Stimulated activated CD8-positive, alpha-beta memory T cell treated with anti-CD3 and anti-CD28 coated beads, Interleukin-7, amount 100 ng/mL, for 48 hours (primary cell): ENCODE measurements at regions not wholly inside any gene's neighbourhood (a gene's known extent, or its start where the extent isn't known, plus 50 kb on each side); places are given as distances from the start of the nearest gene placed in this dataset.

Source experiments
- DNase-seq, 2 donors: peaks; one replicate each; pipeline ENCODE4 v3.0.0-alpha.2; 2020; ENCODE audit warnings: low read depth in 1 of 2; ENCODE audit errors: extremely low read depth in 1 of 2

GRCh38 chr5:133667217-133667616 is 54.9 kb upstream of the FSTL4 start:
- no peak for DNase-seq

DNA sequence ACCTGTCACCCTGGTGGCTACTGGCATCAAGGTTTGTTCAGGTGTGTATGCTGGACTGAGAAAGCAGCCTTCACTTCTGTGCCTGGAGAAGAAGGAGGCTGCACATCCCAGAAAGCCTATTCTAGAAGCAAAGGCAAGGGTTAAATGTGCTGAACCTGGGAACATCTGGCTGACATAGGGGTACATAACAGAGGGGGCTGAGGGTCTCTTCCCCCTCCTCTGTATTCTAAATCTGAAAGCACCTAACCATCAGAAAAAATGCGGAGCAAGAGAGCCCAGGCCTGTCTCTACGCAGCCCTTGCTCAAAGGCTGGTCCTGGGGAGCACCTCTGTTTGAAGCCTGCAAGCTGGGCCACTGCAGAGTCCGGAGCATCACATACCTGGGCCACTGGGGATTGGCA is 53.2 kb upstream of the FSTL4 start:
- DNase-seq = no peak

DNA sequence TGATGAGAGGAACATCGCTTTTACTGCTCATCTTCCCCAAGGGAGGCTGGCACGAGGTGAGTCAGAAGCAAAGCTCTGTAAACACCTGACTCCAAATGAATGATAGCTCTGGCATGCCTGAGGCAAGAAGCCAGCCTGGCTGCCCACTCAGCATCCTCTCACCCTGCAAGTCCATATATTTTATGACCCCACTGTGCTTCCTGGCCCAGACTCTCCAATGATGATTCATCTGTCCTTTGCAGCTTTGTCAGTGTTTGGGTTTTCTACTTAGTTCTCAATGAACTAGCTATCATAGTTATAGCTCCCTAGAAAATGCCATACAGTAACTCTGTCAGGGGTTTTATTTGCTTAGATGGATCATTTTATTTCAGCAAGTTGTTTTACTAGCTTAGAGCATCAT is 52.1 kb upstream of the FSTL4 start:
- no peak for DNase-seq

DNA sequence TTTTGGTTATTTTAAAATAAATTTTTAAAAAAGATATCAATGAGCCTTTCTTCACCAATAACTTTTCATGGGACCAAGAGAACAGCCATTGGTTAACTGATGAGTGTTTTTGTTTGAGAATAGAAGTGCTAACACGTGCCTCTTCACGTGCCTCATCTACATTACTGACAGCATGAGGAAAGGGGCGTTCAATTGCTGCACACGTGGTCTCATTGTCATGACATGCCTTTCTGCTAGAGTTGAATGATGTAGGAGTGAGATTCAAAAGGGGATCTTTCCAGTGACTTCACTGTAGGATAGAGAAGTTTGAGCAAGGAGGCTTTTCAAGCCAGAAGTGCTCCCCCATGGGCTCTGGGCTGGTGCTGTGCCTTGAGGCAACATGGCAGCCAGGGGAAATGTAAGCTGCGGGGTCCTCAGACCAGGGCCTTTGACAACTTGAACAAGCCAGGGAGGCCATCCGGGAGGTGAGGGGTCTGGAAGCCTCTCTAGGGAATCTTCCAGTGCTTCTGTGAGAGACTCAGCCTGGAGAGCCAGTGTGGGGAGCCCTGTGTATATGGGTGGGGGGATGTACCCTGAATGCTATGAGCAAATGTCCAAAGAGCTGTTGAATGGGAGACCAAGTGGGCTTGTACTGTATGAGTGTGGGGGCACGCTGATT is 51.2 kb upstream of the FSTL4 start:
- no peak for DNase-seq

- no peak for DNase-seq
These were observed 50.2 kb upstream of the FSTL4 start for GRCh38 chr5:133662578-133662977.
